ENCODE measurements at regions not wholly inside any gene's neighbourhood (a gene's known extent, or its start where the extent isn't known, plus 50 kb on each side); places are given as distances from the start of the nearest gene placed in this dataset.
"Not testable (repeated sequence)": the region's sequence is repeated elsewhere in the genome, so short reads cannot be mapped to it uniquely, and the experiment has no call there.

DNA sequence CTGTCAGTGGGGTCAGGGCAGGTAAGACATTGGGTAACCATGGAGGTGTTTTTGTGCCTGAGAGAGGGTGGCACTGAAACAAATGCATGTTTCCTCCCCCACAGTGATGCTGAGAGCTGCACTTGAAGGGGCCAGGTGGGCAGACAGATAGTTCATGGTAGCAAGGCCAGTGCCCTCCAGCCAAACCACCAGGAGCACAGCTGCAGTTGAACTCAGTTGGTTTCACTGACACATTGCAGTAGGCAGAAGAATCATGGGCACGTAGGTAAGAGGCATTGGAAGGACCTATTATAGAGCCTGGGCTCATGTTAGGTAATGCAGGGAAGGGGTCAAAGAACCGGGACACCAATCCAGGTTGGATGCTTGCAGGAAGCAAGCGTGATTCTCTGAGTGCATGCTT, 93.2 kb upstream of the ARL4C start:
- DNase-seq: no peak

DNA sequence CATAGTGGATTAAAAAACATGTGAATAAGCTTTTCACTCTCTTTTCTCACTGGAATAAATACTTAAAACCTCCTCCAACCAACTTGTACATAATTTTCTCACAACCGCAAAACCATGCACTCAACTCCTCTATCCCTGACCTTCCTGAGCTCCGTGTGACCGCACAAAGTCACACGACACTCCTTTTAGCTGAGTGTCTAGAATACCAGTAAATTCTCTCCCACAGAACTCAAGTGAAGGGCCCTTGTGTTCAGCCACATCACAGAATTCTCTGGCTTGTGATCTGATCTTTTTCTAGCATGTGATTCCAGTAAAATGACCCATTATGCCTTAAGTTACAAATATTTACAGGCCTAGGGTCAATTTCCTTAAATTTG, 91.2 kb upstream of the ARL4C start:
- DNase-seq: no peak

DNA sequence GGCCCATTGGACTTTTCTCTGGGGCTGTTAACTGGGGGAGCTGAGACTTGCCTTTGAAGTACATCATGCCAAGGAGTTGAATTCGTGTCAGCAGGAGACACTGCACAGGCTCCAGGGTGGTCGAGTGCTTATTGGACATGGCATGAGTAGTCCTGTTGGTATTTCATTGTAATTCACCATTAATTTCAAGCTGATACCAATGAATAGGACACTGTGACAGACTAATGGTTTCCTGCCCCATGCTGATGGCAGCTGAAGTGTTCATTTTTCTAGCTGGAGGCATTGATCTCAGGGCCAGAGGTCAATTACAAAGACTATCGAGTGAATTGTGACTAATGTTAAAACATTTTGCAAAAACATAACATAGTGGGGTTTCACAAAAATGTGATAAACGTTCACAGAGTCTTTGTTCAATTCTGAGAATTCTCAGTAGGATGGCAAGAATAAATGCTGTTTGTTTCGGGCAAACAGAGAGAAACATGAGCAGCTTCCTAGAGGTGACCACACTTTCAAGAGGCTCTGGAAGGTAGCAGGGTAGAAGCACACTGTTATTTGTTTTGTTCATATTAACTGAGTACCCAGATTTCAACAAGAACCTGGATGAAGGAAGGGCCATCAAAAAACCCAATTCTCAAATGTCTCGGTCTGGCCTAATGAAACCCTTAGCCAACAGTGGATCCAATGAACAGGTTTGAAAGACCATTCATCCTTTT, 90.6 kb upstream of the ARL4C start:
- DNase-seq: no peak

DNA sequence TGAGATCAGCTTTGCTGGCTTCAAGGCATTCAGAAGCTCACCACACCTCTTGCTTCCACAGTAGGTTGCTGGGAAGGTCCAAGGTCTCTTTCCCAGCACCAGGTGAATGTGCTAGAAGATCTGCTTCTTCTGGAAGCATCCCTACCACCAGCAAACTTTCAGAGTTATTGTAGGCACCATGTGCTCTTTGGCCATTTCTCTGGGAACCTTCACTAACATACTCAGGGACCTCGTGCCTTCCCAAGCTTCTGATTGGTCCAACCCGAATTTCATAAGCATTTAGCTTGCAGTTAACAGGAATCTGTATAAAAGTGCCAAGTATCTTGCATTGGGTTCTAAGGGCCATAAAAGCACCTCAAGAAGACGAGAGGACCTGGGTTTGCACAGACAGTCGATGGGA, 86.5 kb upstream of the ARL4C start:
- DNase-seq: no peak

DNA sequence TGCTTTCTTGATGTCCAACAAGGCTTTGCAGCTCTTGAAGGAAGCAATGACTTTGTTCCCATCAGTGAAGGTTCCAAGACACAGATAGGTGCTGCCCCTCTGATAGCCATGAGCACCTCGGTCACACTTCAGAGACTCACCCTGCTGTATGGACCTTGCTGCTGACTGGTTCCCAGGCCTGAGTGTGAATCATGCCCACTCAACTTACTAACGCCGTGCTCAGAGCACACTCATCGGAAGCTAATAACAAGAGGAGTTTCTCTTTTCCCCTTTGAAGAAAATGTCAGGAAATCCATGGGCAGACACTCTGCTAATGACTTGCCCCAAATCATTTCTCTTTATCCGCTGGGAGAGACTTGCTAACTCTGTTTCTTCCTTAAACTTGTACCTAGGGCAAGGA, 83.8 kb upstream of the ARL4C start:
- no peak for DNase-seq

DNA sequence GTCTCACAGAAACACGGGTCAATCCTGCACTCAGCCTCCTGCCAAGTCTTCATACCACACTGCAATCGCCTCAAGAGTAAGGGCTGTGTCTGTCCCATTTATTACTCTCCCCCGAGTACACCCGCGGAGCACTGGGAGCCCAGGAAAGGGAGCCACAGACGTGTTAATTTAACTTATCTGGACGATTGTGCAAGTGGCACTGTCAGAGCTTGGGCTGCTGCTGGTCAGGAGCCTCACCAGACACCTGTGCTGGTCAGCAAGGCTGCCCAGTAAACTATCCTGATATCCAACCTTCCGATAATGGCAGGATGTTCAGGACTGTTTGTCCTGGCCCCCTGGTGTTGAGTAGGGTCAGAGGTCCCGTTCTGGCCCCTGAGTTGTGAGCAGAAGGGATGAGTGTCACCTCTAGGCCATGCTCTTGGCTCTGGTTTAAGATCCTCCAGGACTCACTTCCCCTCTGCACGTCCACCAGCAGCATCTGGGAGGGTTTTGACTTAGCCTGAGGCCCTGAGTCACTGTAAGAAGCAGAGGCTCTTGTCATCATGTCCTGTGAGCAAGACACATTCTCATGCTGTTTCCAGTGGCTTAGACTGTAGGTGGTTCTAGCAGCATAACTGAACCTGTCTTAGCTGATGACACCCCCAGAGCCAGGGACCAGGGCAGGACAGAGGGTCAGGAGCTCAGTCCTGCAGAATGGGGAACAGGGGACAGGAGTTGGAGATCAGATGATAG, 82.5 kb upstream of the ARL4C start:
- no peak for DNase-seq

DNA sequence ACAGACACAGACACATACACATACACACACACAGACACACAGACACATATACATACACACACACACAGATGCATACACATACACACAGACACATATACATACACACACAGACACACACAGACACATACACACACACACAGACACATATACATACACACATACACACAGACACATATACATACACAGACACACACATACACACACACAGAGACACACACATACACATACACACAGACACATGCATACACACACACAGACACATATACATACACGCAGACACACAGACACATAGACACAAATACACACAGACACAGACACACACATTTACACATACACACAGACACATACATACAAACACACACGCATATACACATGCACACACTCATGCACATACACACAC, 81.5 kb upstream of the ARL4C start:
- no peak for DNase-seq

DNA sequence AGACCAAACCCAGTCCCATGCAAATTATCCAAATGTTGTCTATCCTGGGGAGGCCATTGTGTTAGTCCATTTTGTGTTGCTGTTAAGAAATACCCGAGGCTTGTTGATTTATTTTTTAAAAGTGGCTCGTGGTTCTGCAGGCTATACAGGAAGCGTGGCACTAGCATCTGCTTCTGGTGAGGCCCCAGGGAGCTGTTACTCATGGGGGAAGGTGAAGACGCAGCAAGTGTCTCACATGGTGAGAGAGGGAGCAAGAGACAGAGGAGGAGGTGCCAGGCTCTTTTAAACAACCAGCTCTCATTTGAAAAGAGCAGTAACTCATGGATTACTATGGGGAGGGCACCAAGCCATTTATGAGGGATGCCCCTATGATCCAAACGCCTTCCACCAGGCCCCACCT, 80.3 kb upstream of the ARL4C start:
- DNase-seq: no peak

DNA sequence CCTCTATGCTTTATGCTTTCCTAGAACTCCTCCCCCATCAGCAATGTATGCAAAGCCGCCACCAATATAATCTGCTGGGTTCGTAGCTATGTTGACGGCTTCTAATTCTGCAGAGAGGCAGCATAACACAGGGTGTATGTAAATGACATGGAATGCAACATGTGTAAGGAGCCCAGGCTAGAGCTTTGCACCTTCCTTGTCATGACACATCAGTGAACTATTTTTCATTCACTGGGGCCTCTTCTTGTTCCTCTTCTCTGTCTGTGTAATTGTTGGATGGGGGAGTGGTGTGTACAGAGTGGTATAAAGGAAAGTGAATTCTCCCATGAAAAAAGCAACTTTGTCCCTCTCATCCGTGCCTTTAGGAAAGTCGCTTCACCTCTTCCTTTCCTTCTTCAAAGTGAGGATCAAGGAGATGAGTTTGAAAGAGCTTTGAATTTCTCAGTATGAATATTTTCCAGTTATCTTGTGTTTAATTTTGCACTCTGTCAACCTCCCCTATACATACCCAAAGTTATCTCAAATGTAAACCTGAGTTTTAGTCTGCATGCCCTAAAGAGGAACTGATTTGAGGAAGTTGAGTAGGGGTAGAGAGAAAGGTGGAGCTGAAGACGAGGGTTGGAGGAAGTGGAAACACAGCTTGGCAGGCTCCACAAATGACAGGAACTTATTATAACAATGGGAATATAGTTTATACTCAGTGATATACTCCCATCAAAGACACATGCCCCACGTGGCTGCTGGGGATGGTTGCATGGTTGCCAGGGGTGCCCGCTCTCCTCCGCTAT, 74.9 kb upstream of the ARL4C start:
- DNase-seq: no peak

DNA sequence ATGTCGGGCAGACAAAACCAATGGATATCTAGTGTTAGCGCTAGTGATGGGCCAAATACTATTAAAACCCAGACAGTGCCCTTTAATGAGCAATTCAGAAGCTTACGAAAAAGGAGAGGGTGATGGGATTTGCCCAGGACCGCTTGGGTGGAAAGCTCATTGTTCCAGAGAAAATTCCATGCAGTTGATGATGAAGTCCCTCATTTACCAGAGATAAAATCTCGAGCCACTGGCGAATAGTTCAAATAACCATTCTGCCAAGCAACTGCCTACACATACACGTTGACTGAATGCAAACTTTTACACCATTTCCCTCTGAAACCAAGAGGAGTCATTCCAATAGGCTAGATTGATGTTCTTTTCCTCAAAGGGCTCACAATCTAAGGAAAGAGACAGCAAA, 73.6 kb upstream of the ARL4C start:
- DNase-seq: no peak

DNA sequence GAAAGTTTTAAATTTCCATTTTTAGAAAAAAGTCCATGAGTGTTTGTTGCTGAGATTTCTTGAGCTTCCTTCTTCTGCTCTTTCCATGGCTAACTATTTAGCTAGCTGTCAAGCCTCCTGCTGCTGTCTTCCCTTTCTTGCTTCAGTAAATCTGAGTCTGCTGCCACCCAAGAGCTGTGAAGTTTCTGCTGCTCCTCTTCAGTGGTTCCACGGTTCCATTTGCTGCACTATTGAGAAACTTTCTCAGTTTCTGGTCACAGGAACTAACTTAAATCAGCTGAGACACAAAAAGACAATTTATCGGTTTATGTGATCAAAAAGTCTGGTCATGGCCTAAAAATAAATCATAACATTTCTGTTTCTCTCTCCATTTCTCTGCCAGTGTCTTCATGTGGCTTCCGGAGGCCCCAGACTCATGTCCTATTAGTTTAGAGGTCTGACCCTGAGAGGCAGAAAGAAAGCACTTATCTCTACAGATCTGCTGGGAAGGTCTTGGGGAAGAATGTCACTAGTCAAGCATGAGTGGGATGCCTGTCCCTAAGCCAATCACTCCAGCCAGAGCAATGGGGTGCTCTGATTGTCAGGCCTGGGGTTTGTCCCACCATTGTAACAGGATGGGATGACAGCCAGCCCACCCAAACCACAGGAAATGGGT, 73.0 kb upstream of the ARL4C start:
- no peak for DNase-seq

DNA sequence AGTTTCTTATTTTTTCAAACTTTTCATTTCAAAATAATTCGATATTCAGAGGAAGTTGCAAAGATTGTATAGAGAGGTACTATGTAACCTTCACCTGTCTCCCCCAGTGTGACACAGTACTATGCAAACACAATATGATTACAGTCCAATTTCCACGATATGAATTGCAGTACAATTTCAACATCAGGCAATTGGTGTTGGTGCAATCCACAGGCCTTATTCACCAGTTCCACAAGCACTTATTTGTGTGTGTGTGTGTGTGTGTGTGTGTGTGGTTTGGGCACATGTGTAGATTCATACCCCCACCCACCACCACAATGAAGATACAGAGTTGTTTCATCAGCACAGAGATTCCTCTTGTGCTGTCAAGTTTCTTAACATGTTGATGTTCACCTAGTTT, 69.7 kb upstream of the ARL4C start:
- DNase-seq: no peak

DNA sequence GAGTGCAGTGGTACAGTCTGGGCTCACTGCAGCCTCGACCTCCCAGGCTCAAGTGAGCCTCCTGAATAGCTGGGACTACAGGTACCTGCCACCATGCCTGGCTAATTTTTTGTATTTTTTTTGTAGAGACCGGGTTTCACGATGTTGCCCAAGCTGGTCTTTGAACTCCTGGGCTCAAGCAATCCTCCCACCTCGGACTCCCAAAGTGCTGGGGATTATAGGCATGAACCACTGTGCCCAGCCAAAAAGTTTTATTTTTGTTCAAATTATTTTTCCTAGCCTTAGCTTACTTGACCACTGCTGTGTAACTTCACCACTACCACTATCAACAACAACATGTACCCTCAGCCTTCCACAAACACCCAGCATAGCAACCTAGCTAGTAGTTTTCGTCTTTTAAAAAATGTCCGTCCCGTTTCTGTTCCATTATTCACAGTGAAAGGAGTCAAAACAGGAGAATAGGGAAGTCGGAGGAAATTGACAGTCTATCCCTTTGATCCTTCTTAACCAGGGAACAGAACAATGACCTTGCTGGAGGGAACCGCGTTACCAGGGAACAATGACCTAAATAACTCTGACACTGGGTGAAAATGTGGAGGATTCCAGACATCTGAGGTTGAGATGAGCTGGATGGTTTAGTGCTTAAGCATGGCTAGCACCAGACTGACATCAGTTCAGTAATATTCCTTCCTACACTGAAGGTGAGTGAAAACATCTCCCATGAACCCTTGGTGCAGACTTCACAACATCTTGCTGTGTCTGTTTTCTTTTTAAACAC, 69.2 kb upstream of the ARL4C start:
- no peak for DNase-seq

DNA sequence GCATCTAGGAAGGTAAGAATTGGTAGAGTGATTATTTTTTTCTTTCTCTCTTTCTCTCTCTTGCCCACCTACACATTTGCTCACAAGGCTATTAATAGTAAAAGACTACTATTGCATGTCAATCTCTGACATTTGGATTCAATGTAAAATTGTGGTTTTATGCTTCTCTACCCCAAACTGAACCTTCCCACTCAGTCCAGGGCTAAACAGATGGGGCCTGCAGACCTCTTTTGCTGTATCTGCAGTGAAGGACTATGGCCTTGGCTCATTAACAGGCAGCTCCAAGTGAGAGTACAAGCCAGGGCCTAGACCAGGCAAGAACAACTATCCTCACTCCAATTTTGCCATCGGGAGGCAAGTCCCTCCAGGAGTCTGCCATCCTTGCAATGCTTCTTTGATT, 68.3 kb upstream of the ARL4C start:
- no peak for DNase-seq

DNA sequence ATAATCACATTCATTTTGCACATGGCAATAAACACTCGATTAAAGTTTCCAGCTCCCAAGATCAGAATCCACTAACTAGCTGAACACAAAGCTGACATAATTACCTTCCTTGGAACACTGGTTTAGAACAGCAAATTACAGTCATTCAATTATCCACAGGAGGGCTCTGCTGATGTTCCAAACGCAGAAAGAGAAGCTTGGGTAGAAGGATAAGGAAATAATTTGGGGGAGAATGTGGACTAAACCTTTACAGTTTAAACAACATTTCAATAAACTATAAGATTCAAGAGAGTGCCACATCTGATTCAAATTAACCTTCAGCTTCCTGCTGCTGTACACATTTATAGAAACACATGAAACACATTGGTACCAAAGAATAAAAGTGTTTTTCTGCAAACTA, 67.8 kb upstream of the ARL4C start:
- DNase-seq: no peak

DNA sequence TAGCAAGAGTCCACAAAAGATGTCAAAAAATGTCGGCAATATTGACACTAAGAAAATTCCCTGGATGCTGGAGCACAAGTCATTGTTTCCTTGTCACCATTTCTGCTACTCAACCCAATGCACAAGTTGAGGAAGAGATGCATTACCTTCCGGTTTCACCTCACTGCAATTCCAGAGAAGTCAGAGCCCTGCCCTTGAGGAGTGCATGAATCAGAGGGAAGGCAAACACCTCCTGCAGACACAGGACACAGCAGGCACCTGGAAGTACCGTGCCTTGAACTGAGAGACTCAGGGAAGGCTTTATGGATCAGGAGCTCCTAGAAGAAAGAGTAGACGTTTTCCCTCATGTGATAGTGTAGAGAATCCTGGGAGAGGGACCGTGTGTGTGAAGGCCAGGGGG, 62.7 kb upstream of the ARL4C start:
- DNase-seq: no peak

DNA sequence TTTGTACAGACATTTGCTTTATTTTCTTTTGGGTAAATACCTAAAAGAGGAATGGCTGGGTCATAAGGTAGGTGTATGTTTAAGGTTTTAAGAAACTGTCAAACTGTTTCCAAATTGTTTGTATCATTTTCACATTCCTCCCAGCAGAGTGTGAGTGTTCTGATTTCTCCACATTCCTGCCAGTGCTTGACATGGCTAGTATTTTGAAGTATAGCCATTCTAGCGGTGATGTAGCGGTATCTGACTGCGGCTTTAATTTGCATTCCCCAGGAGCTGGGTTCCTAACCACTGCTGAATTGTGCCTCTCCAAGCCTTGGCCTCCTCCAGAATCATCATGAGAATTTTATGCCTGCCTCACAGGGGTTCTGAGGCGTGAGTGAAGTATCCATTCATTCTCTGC, 61.8 kb upstream of the ARL4C start:
- DNase-seq: no peak

DNA sequence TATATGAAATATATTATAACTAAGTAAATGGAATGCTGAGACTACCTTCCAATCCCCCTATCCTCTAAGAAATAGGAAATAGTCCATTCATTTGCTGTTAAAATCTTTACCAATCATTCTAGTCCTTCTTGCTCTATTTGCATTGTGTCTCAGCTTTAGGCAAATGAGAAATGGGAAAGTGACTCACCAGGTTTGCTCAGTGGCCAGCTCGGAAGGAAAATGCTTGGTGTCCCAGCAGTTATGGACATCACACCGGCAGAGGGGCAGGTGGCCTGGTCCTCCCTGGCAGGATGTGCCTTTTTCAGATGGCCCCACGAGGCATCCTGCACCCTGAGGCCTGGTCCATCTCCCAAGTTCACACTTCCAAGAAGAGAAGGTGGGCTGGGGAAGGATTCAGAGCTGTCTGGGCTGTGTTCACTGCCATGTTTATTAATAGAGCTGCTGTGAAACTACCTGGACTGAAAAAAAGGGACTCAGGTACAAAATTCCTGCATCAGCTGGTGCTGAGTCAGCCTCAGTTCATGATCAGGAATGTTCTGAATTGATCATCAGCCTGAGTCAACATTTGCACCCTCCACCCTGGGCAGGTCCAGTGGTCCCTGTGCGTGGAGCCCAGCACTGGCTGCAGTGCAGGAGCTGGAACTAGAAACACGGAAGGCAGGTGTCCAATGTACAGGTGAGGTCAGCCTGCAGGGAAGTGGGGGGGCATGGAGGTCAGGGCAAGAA, 60.1 kb upstream of the ARL4C start:
- no peak for DNase-seq

DNA sequence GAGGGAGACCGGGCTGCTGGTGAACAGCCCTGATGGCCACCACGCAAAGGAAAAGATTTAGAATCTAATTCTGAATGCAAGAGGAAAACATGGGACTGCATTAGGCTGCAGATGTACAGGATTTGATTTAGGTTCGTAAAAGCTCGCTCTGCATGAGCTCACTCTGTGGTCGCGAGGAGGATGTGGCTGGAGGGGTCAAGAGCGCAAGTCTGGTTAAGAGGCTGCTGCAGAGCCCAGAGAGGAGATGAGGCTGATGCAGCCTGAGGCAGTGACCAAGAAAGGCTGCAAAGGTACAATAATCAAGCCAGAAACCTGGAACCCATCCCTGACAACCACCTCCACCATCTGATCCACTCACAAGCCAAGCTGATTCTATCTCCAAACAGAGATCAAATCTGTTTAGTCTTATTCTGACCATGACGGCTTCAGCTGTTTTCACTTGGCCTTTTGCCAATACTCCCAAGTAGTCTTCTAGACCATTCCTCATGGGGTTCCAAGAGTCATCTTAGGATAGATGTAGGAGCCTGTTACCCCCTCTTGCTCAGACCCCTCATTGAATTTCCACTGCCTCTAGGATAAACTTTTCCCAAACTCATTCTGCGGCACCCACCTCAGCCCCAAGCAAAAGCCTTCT, 58.9 kb upstream of the ARL4C start:
- no peak for DNase-seq

DNA sequence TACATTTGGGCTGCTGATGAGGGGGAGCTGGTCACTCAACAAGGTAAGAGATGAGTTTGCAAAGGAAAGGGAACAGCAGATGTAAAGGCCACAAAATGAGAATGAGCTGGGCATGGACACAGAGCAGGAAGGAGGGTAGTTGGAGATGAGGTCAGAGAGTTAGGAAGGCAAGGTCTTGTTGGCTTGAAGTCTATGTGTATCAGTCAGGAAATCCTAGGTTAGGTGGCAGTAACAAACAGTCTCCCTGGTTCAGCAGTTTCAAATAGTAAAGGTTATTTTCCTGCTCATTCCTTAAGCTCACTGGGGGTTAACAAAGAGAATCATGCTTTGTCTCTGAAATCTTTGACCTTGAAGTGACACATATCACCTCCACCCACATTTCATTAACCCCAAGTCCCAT, 58.3 kb upstream of the ARL4C start:
- DNase-seq: no peak

DNA sequence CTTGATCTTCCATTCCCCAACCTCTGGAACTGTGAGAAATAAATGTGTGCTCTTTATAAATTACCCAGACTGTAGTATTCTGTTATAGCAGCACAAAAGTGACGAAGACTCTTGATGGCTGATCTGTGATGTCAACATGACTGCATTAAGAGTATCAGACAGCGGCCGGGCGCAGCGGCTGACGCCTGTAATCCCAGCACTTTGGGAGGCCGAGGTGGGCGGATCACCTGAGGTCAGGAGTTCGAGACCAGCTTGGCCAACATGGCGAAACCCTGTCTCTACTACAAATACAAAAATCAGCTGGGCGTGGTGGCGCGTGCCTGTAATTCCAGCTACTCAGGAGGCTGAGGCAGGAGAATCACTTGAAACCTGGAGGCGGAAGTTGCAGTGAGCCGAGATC, 56.3 kb upstream of the ARL4C start:
- DNase-seq: not testable (repeated sequence)

All from CD4-positive, alpha-beta T cell treated with Interleukin-10 for 1 hour (primary cell).